ENCODE measurements at regions not wholly inside any gene's neighbourhood (a gene's known extent, or its start where the extent isn't known, plus 50 kb on each side); places are given as distances from the start of the nearest gene placed in this dataset.

DNA sequence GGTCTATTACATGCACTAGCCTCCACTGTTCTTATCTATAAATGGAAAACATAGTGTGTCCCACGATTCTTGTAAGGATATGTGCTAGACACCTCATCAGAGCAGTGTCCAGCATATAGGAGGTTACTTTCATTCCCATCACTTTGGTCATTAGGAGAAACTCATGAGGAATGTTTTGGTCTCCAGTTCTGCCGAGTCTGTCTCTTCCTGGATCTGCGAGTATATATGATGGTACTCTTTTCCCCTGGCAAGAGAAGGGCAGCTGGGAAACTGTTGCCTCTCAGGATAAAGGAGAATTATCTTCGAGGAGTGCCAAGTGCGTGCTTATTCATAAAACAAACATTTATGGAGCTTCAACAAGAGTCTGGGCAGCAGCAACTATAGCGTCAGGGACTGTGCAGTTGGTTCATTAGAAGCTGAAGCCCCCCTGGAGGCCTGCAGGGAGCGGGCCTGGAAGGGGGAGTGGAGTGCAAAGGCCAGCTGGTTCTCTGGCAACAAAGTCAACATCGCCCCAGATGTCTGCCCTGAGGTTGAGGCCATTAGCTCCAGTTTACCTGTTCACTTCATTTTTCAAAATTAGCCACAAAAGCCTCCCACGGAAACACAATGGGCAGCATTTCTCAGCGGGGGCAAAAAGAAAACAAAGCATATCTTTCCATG, 811.9 kb downstream of the MAFB start:
- POLR2A ChIA-PET: no interaction called here
- Histone ChIP-seq H3K4me1 (ENCODE audit: control insufficient read depth, insufficient read depth, low read length) (peaks cover 7% of the 10 kb centered on the region), H3K27ac (ENCODE audit: extremely low read depth, low read depth, low read length) (no peak overlapping the region; the same call in 1 of the 2 replicates), H3K36me3 (ENCODE audit: control insufficient read depth in 2 of 2, insufficient read depth in 1 of 2, low read length in 2 of 2) (no peaks in the 10 kb centered on the region), H3K9me3 (ENCODE audit: control insufficient read depth, insufficient read depth, low read depth, low read length) (no peaks in the 10 kb centered on the region), H3K4me3 (ENCODE audit: low read depth, low read length) (no peak overlapping the region)
- CTCF ChIA-PET: interaction anchor here (0.6 kb wide), 1 partner anchor 384 kb away, joined by 3 read pairs; no protein-coding TSS in a partner anchor
- TF ChIP-seq TRIM28 (IDR thresholded peaks at IDR 0.05; ENCODE audit: borderline replicate concordance, low read length) (no peak), GLIS1 (tag by site-specific recombination; IDR thresholded peaks at IDR 0.05) (peak; percentile 27; the same call in 1 of the 2 replicates)

GRCh38 chr20:39875492-39876110, 813.4 kb downstream of the MAFB start:
- ChIA-PET POLR2A (no interaction called here), CTCF (no interaction called here)

GRCh38 chr20:39874049-39874893, 814.8 kb downstream of the MAFB start:
- Histone ChIP-seq H3K36me3 (ENCODE audit: control insufficient read depth in 2 of 2, insufficient read depth in 1 of 2, low read length in 2 of 2) (no peaks in the 10 kb centered on the region), H3K4me3 (ENCODE audit: low read depth, low read length) (no peak overlapping the region), H3K27ac (ENCODE audit: extremely low read depth, low read depth, low read length) (no peak overlapping the region), H3K4me1 (ENCODE audit: control insufficient read depth, insufficient read depth, low read length) (peaks cover 7% of the 10 kb centered on the region), H3K9me3 (ENCODE audit: control insufficient read depth, insufficient read depth, low read depth, low read length) (no peaks in the 10 kb centered on the region)
- ChIA-PET CTCF (interaction anchor here (0.6 to 2.2 kb wide), 46 partner anchors 9 to 1318 kb away, joined by 3 to 30 read pairs (median 4); no protein-coding TSS in a partner anchor), POLR2A (no interaction called here)
- TF ChIP-seq BCL11B (tag by site-specific recombination; IDR thresholded peaks at IDR 0.05; ENCODE audit: low read depth) (no peak), EGR2 (tag by site-specific recombination; IDR thresholded peaks at IDR 0.05; ENCODE audit: low read depth) (0 out of 2 replicates have a peak, but pooled peaks have one; percentile 28), KLF7 (tag by site-specific recombination; IDR thresholded peaks at IDR 0.05; ENCODE audit: borderline replicate concordance) (no peak), CTCF (tag by site-specific recombination; IDR thresholded peaks at IDR 0.05) (peak; percentile 63), HOXD13 (CRISPR knock-in tag; IDR thresholded peaks at IDR 0.05; ENCODE audit: borderline replicate concordance) (no peak), KLF16 (tag by site-specific recombination; IDR thresholded peaks at IDR 0.05) (0 out of 2 replicates have a peak, but pooled peaks have one; percentile 53), ZNF561 (tag by site-specific recombination; IDR thresholded peaks at IDR 0.05; ENCODE audit: borderline replicate concordance) (0 out of 2 replicates have a peak, but pooled peaks have one; percentile 37), MZF1 (tag by site-specific recombination; IDR thresholded peaks at IDR 0.05; ENCODE audit: borderline replicate concordance) (no peak), ZNF654 (tag by site-specific recombination; IDR thresholded peaks at IDR 0.05; ENCODE audit: low read depth) (peak; percentile 65), REST (tag by site-specific recombination; IDR thresholded peaks at IDR 0.05) (peak; percentile 81), ZNF488 (tag by site-specific recombination; IDR thresholded peaks at IDR 0.05) (no peak)
- TF ChIP-seq, protein P1, sequence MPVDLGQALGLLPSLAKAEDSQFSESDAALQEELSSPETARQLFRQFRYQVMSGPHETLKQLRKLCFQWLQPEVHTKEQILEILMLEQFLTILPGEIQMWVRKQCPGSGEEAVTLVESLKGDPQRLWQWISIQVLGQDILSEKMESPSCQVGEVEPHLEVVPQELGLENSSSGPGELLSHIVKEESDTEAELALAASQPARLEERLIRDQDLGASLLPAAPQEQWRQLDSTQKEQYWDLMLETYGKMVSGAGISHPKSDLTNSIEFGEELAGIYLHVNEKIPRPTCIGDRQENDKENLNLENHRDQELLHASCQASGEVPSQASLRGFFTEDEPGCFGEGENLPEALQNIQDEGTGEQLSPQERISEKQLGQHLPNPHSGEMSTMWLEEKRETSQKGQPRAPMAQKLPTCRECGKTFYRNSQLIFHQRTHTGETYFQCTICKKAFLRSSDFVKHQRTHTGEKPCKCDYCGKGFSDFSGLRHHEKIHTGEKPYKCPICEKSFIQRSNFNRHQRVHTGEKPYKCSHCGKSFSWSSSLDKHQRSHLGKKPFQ (tag by site-specific recombination; IDR thresholded peaks at IDR 0.05): 0 out of 2 replicates have a peak, but pooled peaks have one; percentile 39

More at GRCh38 chr20:39875492-39876110, 813.4 kb downstream of the MAFB start:
- Histone ChIP-seq H3K4me3 (ENCODE audit: low read depth, low read length) (no peak overlapping the region), H3K4me1 (ENCODE audit: control insufficient read depth, insufficient read depth, low read length) (peaks cover 7% of the 10 kb centered on the region), H3K9me3 (ENCODE audit: control insufficient read depth, insufficient read depth, low read depth, low read length) (no peaks in the 10 kb centered on the region), H3K27ac (ENCODE audit: extremely low read depth, low read depth, low read length) (no peak overlapping the region), H3K36me3 (ENCODE audit: control insufficient read depth in 2 of 2, insufficient read depth in 1 of 2, low read length in 2 of 2) (no peaks in the 10 kb centered on the region)
- no peak for TF ChIP-seq HOXC10 (CRISPR knock-in tag; IDR thresholded peaks at IDR 0.05)
- peak; percentile 21; the same call in 1 of the 2 replicates for TF ChIP-seq ZIC2 (tag by site-specific recombination; IDR thresholded peaks at IDR 0.05)
- peak; percentile 67; the same call in 1 of the 2 replicates for TF ChIP-seq TCF7L2 (IDR thresholded peaks at IDR 0.05; ENCODE audit: borderline replicate concordance, low read depth, low read length)
- no peak for TF ChIP-seq ZNF211 (tag by site-specific recombination; IDR thresholded peaks at IDR 0.05; ENCODE audit: low read depth)

Data from HEK293 (cell line).